GOT3 (cell line): ENCODE measurements at regions not wholly inside any gene's neighbourhood (a gene's known extent, or its start where the extent isn't known, plus 50 kb on each side); places are given as distances from the start of the nearest gene placed in this dataset.
"Not testable (repeated sequence)": the region's sequence is repeated elsewhere in the genome, so short reads cannot be mapped to it uniquely, and the experiment has no call there.

Experiments
- DNase-seq: peaks from one replicate; lab custom pipeline; 2025; ENCODE audit warnings: mixed read lengths; lab: John Stamatoyannopoulos, UW

DNA sequence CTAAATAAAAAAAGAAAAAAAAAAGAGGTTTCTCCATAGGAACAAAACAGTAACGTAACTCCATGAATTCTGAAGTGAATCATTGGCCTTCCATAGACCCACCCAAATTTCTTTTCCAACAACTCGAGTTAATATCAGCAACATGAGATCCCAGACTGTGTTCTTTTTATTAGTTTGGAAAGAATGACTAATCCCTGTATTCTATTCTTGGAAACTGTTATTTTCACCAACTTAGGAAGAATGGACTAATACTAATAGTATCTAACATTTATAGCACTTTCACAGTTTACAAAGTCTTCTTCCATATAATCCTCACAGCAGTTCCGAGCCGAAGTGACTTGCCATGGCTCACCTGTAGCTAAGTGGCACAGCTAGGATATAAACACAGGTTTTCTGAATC, 72.7 kb upstream of the SLC4A7 start:
- no peak for DNase-seq

DNA sequence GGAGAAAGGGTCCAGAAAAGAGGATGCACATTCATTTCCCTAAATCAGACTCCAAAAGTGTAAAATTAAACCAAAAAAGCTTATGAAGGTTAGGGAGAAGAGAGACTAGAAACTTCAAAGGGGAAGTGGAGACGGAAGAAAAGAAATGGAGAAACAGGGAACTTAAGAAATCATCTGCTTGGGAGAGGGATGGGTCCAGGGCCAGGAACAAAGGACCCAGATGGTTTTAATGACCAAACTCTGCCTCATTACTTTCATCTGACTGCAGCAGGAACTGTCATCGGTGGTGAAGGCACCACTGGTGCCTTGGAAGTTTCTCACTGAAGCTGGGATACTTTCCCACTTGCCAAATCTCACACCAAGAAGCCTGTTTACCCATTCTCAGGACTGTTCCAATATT, 70.5 kb upstream of the SLC4A7 start:
- DNase-seq, result no peak

GRCh38 chr3:27553886-27554540, 69.8 kb upstream of the SLC4A7 start:
- DNase-seq, result no peak

GRCh38 chr3:27552708-27553107, 68.5 kb upstream of the SLC4A7 start:
- DNase-seq, result not testable (repeated sequence)

GRCh38 chr3:27551413-27551812, 67.2 kb upstream of the SLC4A7 start:
- not testable (repeated sequence) for DNase-seq

DNA sequence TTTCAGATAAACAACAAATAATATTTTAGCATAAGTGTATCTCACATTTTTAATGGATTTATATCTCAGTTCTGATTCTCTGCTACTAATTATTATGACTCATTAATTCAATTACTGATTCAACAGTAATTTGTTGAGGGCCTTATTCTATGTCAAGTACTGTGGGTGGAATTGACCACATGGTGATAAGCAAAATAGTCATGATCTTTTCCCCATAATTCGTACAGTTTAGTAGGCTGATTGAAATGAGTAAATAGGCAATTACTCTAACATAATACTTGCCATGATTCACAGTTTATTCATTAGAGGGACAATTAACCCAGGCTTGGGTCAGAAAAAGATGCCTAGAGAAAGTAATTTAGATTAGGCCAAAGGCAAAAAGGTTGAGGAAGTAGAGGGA, 60.9 kb upstream of the SLC4A7 start:
- DNase-seq, result no peak

DNA sequence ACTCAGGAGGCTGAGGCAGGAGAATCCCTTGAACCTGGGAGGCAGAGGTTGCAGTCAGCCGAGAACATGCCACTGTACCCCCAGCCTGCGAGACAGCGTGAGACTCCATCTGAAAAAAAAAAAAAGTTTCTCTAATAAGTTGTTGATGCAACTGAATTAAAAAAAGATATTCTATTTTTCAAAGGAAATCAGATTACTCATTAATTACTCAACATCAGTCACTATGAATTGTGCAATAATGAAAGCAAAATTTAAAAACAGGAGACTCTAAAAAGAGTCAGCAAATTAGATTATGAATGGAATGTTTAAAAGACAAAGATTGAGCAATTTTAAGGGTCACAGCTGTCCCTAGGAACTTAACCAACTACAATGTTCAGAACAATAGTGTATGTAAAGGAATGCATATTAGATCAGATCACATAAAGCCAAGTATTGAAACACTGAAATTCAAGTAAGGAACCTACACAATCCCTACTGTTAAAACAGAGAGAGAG, 60.2 kb upstream of the SLC4A7 start:
- DNase-seq, result no peak

- DNase-seq, result no peak
Observed at GRCh38 chr3:27542476-27542875, 58.3 kb upstream of the SLC4A7 start.

DNA sequence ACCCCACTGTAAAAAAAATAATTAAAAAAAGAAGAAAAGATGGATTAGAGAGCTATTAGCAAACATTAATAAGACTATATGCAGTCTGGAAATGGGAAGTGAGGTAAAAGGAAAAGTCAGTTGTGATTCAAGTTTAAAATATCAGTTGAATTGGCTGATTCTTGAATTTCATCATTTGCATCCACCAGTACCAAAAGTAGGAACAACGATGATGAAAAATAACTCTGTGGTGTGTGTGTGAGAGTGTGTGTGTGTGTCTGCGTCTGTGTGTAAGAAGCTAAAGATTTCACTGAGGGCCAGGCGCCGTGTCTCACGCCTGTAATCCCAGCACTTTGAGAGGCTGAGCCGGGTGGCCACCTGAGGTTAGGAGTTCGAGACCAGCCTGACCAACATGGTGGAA, 56.0 kb upstream of the SLC4A7 start:
- no peak for DNase-seq

- no peak for DNase-seq
Observed at GRCh38 chr3:27536491-27536890, 52.3 kb upstream of the SLC4A7 start.

GRCh38 chr3:27535809-27536392, 51.7 kb upstream of the SLC4A7 start:
- no peak for DNase-seq

DNA sequence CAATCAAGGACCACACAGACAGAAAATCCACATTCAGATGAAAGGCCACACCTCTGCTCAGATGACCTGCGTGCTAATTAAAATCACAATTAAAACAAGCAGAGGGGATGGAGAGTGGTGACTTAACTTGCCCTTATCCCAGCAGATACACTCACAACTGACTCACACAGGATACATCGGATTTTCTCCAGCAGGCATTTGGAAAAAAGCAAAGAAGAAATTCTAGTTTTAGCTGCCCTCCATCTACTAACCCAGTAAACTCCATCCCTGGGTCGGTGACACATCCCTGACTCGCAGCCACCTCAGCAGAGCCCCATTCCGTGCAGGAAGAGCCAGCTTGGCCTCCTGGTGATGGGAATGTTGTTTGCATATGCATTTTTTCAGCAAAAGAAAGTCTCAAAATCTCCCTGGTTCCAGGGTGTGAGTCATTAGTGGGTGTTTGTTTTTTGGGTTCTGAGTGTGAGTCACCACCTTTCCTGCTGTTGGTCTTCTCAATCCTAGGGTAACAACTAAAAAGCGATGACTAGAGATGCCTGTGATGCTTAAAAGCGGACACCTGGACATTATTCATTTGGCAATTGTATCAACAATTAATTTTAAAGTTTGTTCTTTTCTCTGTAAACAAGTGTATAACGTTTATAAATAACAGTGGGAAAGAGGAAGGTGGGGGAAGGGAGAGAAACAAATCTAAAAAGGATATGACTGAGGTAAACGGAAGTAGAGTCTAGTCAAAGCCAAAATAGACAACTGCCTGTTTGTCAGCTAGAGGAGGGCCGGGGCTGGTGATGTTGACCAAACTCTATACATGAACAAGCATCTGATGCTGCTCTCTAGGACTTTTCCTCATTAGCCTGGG, 49.8 kb upstream of the SLC4A7 start:
- peak; percentile 72 for DNase-seq
